OCI-LY1 (cell line): ENCODE measurements at regions not wholly inside any gene's neighbourhood (a gene's known extent, or its start where the extent isn't known, plus 50 kb on each side); places are given as distances from the start of the nearest gene placed in this dataset.

Experiments
- H2AFZ ChIP-seq: fragments of 200-600 bp; sonication (generic), shearing (Covaris generic); 2 replicates; pipeline ENCODE4 v1.6.0; 2014; ENCODE audit warnings: antibody characterized with exemption, mild to moderate bottlenecking, low read length
- H3F3A ChIP-seq: fragments of 200-600 bp; sonication (generic), shearing (Covaris generic); 2 replicates; pipeline ENCODE4 v1.6.0; 2014; ENCODE audit warnings: mild to moderate bottlenecking, antibody characterized with exemption, low read length, moderate library complexity; ENCODE audit not compliant: insufficient read depth
- H3K27ac ChIP-seq: fragments of 200-600 bp; sonication (generic); 2 replicates; pipeline ENCODE4 v1.5.1; 2014; ENCODE audit warnings: low read length, mixed run types, mild to moderate bottlenecking, low read depth; ENCODE audit not compliant: poor library complexity, severe bottlenecking
- H3K27me3 ChIP-seq: fragments of 200-600 bp; sonication (generic); 2 replicates; pipeline ENCODE4 v1.6.0; 2014; ENCODE audit warnings: antibody characterized with exemption, mild to moderate bottlenecking, low read length, moderate library complexity; ENCODE audit not compliant: insufficient read depth
- H3K36me3 ChIP-seq: fragments of 200-600 bp; sonication (generic); 2 replicates; pipeline ENCODE4 v1.6.1; 2014; ENCODE audit warnings: mild to moderate bottlenecking, antibody characterized with exemption, low read length, moderate library complexity, mixed read lengths; ENCODE audit not compliant: insufficient read depth
- H3K4me1 ChIP-seq: fragments of 200-600 bp; sonication (generic); 2 replicates; pipeline ENCODE4 v1.5.1; 2014; ENCODE audit warnings: mild to moderate bottlenecking, low read length, moderate library complexity; ENCODE audit not compliant: insufficient read depth, severe bottlenecking
- H3K4me2 ChIP-seq: fragments of 200-600 bp; sonication (generic), shearing (Covaris generic); 2 replicates; pipeline ENCODE4 v1.6.1; 2014; ENCODE audit warnings: low read length
- H3K4me3 ChIP-seq: fragments of 200-600 bp; sonication (generic); 2 replicates; pipeline ENCODE4 v1.5.1; 2014; ENCODE audit warnings: low read length, low read depth, mild to moderate bottlenecking, mixed read lengths; ENCODE audit not compliant: poor library complexity, severe bottlenecking
- H3K79me2 ChIP-seq: fragments of 200-600 bp; shearing (Covaris generic); 2 replicates; pipeline ENCODE4 v1.6.1; 2016; ENCODE audit warnings: mixed run types, low read length, mixed read lengths; ENCODE audit not compliant: insufficient read depth
- H3K9ac ChIP-seq: fragments of 200-600 bp; sonication (generic), shearing (Covaris generic); 2 replicates; pipeline ENCODE4 v1.6.1; 2014; ENCODE audit warnings: mild to moderate bottlenecking, low read length, mixed read lengths
- H3K9me2 ChIP-seq: fragments of 200-600 bp; sonication (generic), shearing (Covaris generic); 2 replicates; pipeline ENCODE4 v1.6.1; 2014; ENCODE audit warnings: low read depth, mild to moderate bottlenecking, low read length, mixed read lengths
- H3K9me3 ChIP-seq: fragments of 200-600 bp; shearing (Covaris generic); 2 replicates; pipeline ENCODE4 v1.6.1; 2014; ENCODE audit warnings: low read length, mixed read lengths
- H4K20me1 ChIP-seq: fragments of 200-600 bp; sonication (generic), shearing (Covaris generic); 2 replicates; pipeline ENCODE4 v1.6.0; 2016; ENCODE audit warnings: mild to moderate bottlenecking, low read length; ENCODE audit not compliant: insufficient read depth
- EZH2 ChIP-seq: fragments of 200-600 bp; sonication (generic), shearing (Covaris generic); IDR thresholded peaks from 2 replicates; pipeline ENCODE4 v1.8.0; 2017; ENCODE audit warnings: borderline replicate concordance, mixed run types, mild to moderate bottlenecking, antibody characterized with exemption, low read length, moderate library complexity, mixed read lengths
- TF ChIP-seq, protein P1 (sequence below): fragments of 200-600 bp; sonication (generic), shearing (Covaris generic); IDR thresholded peaks from 2 replicates; pipeline ENCODE4 v1.5.1; 2017; ENCODE audit warnings: mild to moderate bottlenecking, antibody characterized with exemption, low read length, moderate library complexity, mixed read lengths

DNA sequence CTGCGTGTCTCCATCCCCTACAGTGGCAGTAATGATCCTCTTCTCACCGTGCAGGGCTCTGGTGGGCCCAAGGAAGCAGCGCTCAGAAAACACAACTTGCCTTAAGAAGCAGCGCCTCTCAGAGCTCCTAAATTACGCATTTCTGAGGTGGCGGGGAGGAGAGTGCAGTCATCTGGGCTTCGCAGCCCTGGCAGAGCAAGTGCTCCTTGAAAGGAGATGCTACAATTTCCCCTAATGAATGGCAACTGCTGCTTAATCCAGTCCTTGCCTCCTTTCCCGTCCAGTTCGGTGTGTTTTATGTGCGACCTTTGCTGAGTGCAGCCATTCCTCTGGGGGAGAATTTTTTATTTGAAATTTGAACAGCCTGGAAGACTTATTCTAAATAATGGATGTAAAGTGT is 287.3 kb downstream of the PTPRU start:
- H3K9me2 ChIP-seq: no peaks in the 10 kb centered on the region
- H3K79me2 ChIP-seq: no peaks in the 10 kb centered on the region
- H3K9me3 ChIP-seq: no peaks in the 10 kb centered on the region
- no peak overlapping the region for H3K27ac ChIP-seq
- no peak overlapping the region for H3K4me3 ChIP-seq
- no peaks in the 10 kb centered on the region for H3F3A ChIP-seq
- TF ChIP-seq EZH2: no peak
- TF ChIP-seq, protein P1, sequence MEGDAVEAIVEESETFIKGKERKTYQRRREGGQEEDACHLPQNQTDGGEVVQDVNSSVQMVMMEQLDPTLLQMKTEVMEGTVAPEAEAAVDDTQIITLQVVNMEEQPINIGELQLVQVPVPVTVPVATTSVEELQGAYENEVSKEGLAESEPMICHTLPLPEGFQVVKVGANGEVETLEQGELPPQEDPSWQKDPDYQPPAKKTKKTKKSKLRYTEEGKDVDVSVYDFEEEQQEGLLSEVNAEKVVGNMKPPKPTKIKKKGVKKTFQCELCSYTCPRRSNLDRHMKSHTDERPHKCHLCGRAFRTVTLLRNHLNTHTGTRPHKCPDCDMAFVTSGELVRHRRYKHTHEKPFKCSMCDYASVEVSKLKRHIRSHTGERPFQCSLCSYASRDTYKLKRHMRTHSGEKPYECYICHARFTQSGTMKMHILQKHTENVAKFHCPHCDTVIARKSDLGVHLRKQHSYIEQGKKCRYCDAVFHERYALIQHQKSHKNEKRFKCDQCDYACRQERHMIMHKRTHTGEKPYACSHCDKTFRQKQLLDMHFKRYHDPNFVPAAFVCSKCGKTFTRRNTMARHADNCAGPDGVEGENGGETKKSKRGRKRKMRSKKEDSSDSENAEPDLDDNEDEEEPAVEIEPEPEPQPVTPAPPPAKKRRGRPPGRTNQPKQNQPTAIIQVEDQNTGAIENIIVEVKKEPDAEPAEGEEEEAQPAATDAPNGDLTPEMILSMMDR: no peak
- H3K36me3 ChIP-seq: no peaks in the 10 kb centered on the region
- no peaks in the 10 kb centered on the region for H4K20me1 ChIP-seq
- no peak overlapping the region for H3K9ac ChIP-seq
- no peak overlapping the region for H3K4me2 ChIP-seq
- H3K4me1 ChIP-seq: no peaks in the 10 kb centered on the region
- no peak overlapping the region for H2AFZ ChIP-seq
- no peaks in the 10 kb centered on the region for H3K27me3 ChIP-seq

DNA sequence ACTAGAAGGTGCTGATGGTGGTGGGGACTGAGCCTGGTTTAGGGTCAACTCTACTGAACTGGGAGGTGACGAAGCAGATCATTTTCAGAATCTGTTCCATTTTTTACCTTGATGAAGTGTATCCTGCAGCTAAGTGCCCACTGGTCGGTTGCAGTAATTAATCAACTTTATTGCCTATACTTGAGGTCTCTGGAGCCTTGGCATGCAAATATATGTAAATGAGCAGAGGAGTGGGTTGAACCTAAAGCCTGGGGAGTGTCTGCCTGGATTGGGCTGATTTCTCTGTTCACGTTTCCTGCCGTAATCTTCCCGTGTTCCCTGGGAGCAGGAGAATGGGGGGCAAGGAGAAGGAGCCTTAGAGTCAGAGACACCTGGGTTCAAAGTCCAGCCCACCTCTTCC is 286.8 kb downstream of the PTPRU start:
- no peaks in the 10 kb centered on the region for H3K27me3 ChIP-seq
- no peak overlapping the region for H3K4me3 ChIP-seq
- no peaks in the 10 kb centered on the region for H3F3A ChIP-seq
- no peaks in the 10 kb centered on the region for H3K4me1 ChIP-seq
- no peaks in the 10 kb centered on the region for H3K79me2 ChIP-seq
- H3K9ac ChIP-seq: no peak overlapping the region
- no peaks in the 10 kb centered on the region for H3K9me3 ChIP-seq
- H2AFZ ChIP-seq: no peak overlapping the region
- TF ChIP-seq EZH2: no peak
- TF ChIP-seq, protein P1: no peak
- H3K9me2 ChIP-seq: no peaks in the 10 kb centered on the region
- no peak overlapping the region for H3K27ac ChIP-seq
- no peak overlapping the region for H3K4me2 ChIP-seq
- H4K20me1 ChIP-seq: no peaks in the 10 kb centered on the region
- no peaks in the 10 kb centered on the region for H3K36me3 ChIP-seq

DNA sequence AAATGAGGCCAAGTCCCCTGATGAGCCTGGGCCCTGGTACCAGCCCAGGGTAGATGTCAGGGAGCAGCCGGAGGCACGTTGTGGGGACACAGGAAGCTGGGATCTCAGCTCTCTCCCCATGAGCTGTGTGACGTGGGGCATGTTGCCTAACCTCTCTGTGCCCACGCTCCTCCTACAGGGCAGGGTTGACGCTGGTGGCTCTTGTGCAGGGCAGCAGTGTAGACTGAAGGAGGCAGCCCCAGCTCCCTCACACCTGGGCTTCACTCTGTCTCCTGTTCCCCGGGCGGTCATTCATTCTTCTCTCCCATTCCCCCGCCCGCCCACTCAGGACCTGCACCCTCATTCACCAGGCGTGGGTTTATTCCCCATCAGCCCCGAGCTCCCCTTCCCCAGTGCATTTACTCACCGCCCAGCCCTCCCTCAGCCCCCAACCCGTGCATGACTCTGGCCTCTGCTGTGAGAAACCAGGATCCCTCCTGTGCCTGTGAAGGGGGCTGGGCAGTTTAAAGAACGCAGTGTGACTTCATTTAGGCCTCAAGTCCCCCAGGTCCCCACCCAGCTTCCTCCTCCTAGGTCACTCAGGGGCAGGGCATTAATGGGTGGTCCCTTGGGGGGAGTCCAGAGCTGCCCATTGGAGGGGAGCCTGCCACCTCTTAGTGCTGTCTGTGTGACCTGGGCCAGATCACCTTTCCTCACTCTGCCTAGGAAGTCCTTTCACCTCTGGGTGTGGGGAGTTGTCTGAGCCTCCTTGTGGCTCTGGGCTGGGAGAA is 285.7 kb downstream of the PTPRU start:
- TF ChIP-seq, protein P1: no peak
- no peak for TF ChIP-seq EZH2
- no peaks in the 10 kb centered on the region for H3K9me3 ChIP-seq
- no peaks in the 10 kb centered on the region for H4K20me1 ChIP-seq
- H3K79me2 ChIP-seq: no peaks in the 10 kb centered on the region
- no peak overlapping the region for H3K4me3 ChIP-seq
- H2AFZ ChIP-seq: no peak overlapping the region
- no peaks in the 10 kb centered on the region for H3F3A ChIP-seq
- H3K9ac ChIP-seq: no peak overlapping the region
- no peaks in the 10 kb centered on the region for H3K4me1 ChIP-seq
- no peak overlapping the region for H3K27ac ChIP-seq
- no peaks in the 10 kb centered on the region for H3K9me2 ChIP-seq
- no peaks in the 10 kb centered on the region for H3K36me3 ChIP-seq
- no peak overlapping the region for H3K4me2 ChIP-seq
- H3K27me3 ChIP-seq: no peaks in the 10 kb centered on the region
